ENCODE measurements at regions not wholly inside any gene's neighbourhood (a gene's known extent, or its start where the extent isn't known, plus 50 kb on each side); places are given as distances from the start of the nearest gene placed in this dataset.

GRCh38 chr13:73428137-73428536 lies 369.3 kb downstream of the KLF5 start:
- Histone ChIP-seq H3F3A (ENCODE audit: insufficient read depth, low read length) (no peaks in the 10 kb centered on the region), H3K4me3 (ENCODE audit: low read depth, low read length, poor library complexity, severe bottlenecking) (no peak overlapping the region), H3K9me2 (ENCODE audit: low read depth, low read length) (no peaks in the 10 kb centered on the region), H3K4me1 (ENCODE audit: insufficient read depth, low read length, severe bottlenecking) (no peaks in the 10 kb centered on the region), H3K27me3 (ENCODE audit: insufficient read depth, low read length) (no peaks in the 10 kb centered on the region), H2AFZ (ENCODE audit: low read length) (no peak overlapping the region), H4K20me1 (ENCODE audit: insufficient read depth, low read length) (no peaks in the 10 kb centered on the region), H3K4me2 (ENCODE audit: low read length) (no peak overlapping the region), H3K79me2 (ENCODE audit: insufficient read depth, low read length) (no peaks in the 10 kb centered on the region), H3K36me3 (ENCODE audit: insufficient read depth, low read length) (no peaks in the 10 kb centered on the region), H3K9me3 (ENCODE audit: low read length) (no peaks in the 10 kb centered on the region), H3K9ac (ENCODE audit: low read length) (no peak overlapping the region), H3K27ac (ENCODE audit: low read depth, low read length, poor library complexity, severe bottlenecking) (no peak overlapping the region)
- no peak for TF ChIP-seq EZH2 (IDR thresholded peaks at IDR 0.05; ENCODE audit: borderline replicate concordance, low read length)
- TF ChIP-seq CTCF (IDR thresholded peaks at IDR 0.05; ENCODE audit: low read length) = no peak

- Histone ChIP-seq H3K27me3 (ENCODE audit: insufficient read depth, low read length) (no peaks in the 10 kb centered on the region), H4K20me1 (ENCODE audit: insufficient read depth, low read length) (no peaks in the 10 kb centered on the region), H3K4me1 (ENCODE audit: insufficient read depth, low read length, severe bottlenecking) (no peaks in the 10 kb centered on the region), H3K9me2 (ENCODE audit: low read depth, low read length) (no peaks in the 10 kb centered on the region), H3K79me2 (ENCODE audit: insufficient read depth, low read length) (no peaks in the 10 kb centered on the region), H3F3A (ENCODE audit: insufficient read depth, low read length) (no peaks in the 10 kb centered on the region), H2AFZ (ENCODE audit: low read length) (no peak overlapping the region), H3K36me3 (ENCODE audit: insufficient read depth, low read length) (no peaks in the 10 kb centered on the region), H3K9me3 (ENCODE audit: low read length) (no peaks in the 10 kb centered on the region), H3K9ac (ENCODE audit: low read length) (no peak overlapping the region), H3K27ac (ENCODE audit: low read depth, low read length, poor library complexity, severe bottlenecking) (no peak overlapping the region), H3K4me2 (ENCODE audit: low read length) (no peak overlapping the region), H3K4me3 (ENCODE audit: low read depth, low read length, poor library complexity, severe bottlenecking) (no peak overlapping the region)
- TF ChIP-seq CTCF (IDR thresholded peaks at IDR 0.05; ENCODE audit: low read length) (no peak), EZH2 (IDR thresholded peaks at IDR 0.05; ENCODE audit: borderline replicate concordance, low read length) (no peak)
These were observed 364.2 kb downstream of the KLF5 start for GRCh38 chr13:73422973-73423372.

GRCh38 chr13:73421310-73421912 lies 362.6 kb downstream of the KLF5 start:
- no peaks in the 10 kb centered on the region for H3K79me2 ChIP-seq (ENCODE audit: insufficient read depth, low read length)
- no peaks in the 10 kb centered on the region for H3K4me1 ChIP-seq (ENCODE audit: insufficient read depth, low read length, severe bottlenecking)
- no peak overlapping the region for H2AFZ ChIP-seq (ENCODE audit: low read length)
- no peaks in the 10 kb centered on the region for H3K27me3 ChIP-seq (ENCODE audit: insufficient read depth, low read length)
- no peaks in the 10 kb centered on the region for H4K20me1 ChIP-seq (ENCODE audit: insufficient read depth, low read length)
- no peaks in the 10 kb centered on the region for H3F3A ChIP-seq (ENCODE audit: insufficient read depth, low read length)
- H3K4me2 ChIP-seq (ENCODE audit: low read length) = no peak overlapping the region
- H3K36me3 ChIP-seq (ENCODE audit: insufficient read depth, low read length) = no peaks in the 10 kb centered on the region
- H3K4me3 ChIP-seq (ENCODE audit: low read depth, low read length, poor library complexity, severe bottlenecking) = no peak overlapping the region
- H3K27ac ChIP-seq (ENCODE audit: low read depth, low read length, poor library complexity, severe bottlenecking) = no peak overlapping the region
- no peaks in the 10 kb centered on the region for H3K9me3 ChIP-seq (ENCODE audit: low read length)
- TF ChIP-seq CTCF (IDR thresholded peaks at IDR 0.05; ENCODE audit: low read length) (no peak), EZH2 (IDR thresholded peaks at IDR 0.05; ENCODE audit: borderline replicate concordance, low read length) (no peak)
- no peaks in the 10 kb centered on the region for H3K9me2 ChIP-seq (ENCODE audit: low read depth, low read length)
- H3K9ac ChIP-seq (ENCODE audit: low read length) = no peak overlapping the region
